ENCODE measurements at regions not wholly inside any gene's neighbourhood (a gene's known extent, or its start where the extent isn't known, plus 50 kb on each side); places are given as distances from the start of the nearest gene placed in this dataset.

GRCh38 chr14:50040895-50041465 is 75.4 kb downstream of the VCPKMT start:
- no peak for DNase-seq

DNA sequence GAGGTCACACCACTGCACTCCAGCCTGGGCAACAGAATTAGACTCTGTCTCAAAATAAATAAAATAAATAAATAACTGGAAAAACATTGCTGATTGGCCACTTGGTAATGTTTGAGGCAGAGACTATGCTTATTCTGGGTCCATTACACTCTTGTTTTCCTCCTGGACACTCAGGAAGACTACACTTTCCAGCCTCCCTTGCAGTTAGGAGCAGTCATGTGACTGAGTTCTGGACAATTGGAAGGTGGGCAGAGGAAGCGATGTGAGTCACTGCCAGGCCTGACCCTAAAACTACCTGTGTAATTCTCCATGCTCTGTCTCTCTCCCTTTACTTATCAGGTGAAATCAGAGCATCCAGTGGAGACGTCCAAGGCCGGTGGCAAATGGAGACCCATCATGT is 74.4 kb downstream of the VCPKMT start:
- no peak for DNase-seq

DNA sequence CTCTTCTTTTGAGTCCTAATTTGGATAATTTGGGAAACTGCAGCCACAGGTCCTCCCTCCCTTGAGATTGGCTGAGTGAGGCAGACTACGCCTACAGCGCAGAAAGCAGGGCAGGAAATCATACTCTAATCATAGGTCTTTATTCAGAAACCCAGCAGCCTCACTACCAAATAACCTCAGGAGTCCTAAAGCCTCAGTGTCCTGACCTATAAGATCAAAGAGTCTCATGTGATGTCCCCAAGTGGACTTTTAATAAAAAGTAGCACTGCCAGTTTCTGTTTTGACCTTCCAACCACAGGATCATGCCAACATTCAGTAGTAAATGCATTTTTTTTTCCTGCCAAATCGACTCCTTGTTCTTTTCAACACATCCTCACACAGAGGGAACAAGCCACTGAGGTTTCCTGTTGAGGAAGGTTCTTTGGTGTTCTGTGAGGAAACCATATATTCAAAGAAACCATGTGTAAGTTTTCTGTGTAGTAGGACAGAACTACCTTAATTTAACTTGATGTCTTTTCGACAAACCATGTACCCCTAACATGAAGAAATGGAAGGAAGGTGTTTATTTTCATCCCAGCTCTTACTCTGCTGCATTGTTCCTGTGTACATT is 72.2 kb downstream of the VCPKMT start:
- no peak for DNase-seq

- DNase-seq = peak; percentile 55
Observed at GRCh38 chr14:50045039-50045711, 71.2 kb downstream of the VCPKMT start.

DNA sequence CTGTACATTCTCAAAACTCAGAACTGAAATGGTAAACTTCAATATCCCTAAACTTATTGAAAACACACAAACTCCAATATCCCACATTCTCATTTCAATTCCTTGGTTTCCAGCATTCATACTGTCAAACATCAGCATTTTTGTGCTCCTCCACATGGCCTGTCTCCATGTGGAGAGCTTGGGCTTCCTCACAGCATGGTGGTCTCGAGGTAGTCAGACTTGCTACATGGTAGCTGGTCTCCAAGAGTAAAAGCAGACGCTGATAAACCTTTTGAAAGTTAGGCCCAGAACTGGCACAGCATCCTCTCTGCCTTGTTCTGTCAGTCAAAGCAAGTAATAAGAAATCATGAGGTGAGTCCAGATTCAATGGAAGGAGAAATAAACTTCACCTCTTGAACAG is 70.5 kb downstream of the VCPKMT start:
- DNase-seq = peak; percentile 29

DNA sequence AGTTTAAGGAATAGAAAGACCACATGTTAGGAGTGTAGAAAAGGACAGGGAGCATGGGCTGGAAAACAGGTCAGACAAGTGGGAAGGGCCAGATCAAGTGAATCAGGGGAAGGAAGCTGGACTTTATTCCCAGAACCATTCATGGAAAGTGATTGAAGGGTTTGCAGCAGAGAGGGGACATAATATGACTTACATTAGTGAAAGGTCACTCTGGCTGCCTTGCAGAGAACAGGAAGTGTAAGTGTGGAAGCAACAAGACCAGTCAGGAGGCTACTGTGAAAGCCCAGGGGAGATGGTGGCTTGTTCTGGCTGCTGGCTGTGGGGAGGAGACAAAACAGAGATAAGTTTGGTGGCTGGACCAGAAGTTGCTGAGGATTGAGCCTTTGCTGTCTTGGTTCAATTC is 69.1 kb downstream of the VCPKMT start:
- no peak for DNase-seq

DNA sequence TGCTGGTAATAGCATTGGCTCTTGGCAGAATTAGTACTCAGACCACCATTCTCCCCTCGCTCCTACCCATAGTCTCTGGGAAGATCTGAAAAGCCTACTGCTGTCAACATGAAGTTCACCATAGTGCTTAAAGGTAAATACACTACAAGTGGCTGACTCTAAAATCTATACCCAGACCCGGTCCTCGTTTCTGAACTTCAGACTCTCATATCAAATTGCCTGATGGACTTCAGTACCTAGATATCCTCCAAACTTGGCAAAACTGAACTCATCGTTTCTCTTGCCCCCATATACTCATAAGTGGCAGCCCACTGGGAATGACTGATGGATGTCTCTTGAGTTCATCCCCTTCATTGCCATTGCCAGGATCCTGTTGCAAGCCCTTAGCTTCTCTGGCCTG is 67.3 kb downstream of the VCPKMT start:
- no peak for DNase-seq

DNA sequence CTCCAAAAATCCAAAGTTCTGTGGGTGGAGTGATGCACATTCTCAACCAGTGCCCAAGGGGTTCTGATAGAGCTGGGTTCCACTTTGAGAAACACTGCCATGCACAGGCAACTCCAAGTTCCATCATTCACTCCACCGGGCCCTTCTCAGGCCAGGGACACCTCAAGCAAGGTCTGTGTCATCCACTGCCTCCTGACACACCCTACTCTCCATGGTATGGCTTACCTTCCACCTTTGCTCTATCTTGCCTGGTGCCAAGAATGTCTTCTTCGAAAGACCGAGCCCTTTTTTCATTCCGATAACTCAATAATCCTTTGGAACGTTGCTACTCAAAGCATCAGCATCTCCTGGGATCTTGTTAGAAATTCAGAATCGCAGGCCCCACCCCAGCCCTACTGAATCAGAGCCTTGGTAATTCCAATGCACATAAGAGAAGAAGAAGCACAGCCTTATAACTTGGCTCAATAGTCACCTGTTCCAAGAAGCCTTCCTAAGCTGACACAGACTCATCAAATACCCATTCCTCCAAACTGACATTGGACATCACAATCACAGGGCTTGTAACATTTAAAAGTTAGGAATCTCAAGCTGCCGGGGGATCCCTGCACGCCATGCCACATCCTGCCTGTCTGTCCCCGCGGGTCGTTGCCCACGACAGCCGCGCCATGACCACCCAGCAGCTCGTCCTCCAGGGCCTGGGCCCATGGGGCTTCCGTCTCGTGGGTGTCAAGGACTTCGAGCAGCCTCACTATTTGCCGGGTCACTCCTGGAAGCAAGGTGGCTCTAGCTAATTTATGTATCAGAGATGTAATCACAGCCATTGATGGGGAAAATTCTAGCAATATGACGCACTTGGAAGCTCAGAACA is 66.4 kb downstream of the VCPKMT start:
- no peak for DNase-seq

DNA sequence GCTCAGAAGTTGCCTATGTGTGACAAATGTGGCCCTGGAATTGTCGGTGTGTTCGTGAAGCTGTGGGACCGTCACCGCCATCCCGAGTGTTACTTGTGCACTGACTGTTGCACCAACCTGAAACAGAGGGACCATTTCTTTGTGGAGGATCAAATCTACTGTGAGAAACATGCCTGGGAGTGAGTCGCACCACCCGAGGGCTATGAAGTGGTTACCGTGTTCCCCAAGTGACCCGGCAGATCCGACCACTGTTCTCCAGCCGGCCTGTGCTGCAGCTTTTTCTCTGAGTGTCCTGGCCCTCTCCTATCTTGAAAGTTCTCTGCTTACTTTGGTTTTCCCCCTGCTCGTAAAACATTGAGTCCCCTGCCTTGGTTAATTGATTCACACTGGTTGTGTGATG is 65.3 kb downstream of the VCPKMT start:
- DNase-seq = no peak

DNA sequence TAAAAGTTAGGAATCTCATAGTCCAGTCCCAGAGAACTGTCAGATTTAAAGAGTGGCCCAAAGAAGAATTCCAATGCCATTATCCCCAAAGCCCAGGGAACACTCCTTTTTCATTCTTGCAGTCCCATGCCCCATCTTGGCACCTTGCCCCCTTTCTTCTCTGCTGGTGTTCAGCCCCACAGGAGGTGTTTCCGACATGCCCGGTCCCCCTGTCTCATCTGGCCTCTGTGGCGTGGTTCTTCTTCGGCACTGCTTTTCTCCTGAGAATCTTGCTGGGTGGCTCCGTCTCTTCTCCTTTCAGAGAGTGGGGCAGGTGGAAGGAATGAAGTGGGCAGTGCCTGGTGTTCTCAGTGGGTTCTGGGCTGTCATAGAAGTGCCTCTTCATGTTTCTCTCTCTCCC is 64.7 kb downstream of the VCPKMT start:
- DNase-seq = no peak

DNA sequence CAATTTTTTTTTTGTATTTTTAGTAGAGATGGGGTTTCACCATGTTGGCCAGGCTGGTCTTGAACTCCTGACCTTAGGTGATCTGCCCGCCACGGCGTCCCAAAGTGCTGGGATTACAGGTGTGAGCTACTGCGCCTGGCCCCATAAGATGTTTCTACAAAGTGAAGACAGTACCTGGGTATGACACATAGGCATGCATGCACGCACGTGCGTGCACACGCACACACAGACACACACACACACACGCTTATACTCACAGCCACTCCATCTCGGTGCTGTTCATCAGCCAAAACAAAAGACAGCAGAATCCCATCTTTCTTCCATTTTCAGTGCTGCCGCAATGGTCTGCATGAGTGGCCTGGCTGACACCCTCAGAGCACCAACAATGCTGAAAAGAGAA is 63.9 kb downstream of the VCPKMT start:
- DNase-seq = no peak

DNA sequence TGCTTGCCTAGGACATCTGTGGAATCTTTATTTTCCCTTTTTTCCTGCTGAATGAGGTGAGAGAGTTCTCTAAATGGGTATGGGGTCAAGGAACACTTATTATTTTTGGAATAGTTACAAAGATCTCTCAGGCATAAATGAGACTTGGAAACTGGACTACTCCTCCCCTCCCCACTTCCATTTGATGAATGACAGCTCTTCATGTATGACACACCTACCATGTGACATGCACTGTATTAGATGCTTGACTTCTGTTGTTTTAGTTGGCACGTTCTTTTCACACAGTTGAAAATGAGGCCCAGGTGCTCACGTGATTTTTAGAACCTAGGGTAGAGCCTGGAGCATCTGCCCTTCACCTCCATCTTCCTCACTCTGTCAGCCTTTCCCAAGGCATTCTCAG is 62.4 kb downstream of the VCPKMT start:
- DNase-seq = no peak

- DNase-seq = no peak
Observed at GRCh38 chr14:50055461-50056228, 60.7 kb downstream of the VCPKMT start.

GRCh38 chr14:50056435-50056834 is 59.9 kb downstream of the VCPKMT start:
- DNase-seq = no peak

DNA sequence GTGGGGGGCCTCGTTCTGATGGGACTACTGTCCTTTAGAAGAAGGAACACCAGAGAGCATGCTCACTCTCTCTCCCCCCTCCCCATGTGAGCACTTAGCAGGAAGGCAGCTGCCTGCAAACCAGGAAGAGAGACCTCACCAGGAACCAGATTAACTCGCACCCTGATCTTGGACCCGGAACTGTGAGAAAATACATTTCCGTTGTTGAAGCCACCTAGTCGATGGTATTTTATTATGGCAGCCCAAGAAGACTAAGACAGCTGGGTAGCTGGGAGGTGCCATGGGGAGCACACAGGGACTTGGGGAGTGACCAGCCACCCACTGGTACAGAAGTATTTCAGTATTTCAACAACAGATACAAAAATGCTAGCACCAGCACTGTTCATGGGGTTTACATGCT is 59.0 kb downstream of the VCPKMT start:
- DNase-seq = no peak

DNA sequence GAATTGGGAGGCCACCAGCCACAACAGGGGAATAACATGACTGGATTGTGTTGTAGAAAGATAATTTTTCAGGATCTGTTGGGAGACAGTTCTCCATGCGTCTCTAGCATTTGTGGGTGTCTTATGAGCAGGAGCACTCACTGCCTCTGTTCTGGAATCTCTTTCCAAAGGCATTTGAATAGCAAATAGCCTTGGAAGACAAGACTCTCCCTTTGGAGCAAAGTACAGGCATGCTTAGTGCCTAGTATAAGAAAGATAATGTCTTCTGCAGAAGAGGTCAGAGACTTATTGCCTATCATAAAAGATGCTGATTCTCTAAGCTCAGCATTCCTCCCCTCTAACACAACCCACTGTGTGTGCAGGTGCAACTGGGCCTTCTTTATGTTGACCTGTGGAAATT is 58.3 kb downstream of the VCPKMT start:
- no peak for DNase-seq

All from activated naive CD4-positive, alpha-beta T cell treated with anti-CD3 and anti-CD28 coated beads, Interleukin-2, amount 50 U/mL, for 16 hours (primary cell).